Right hindlimb (tissue), 1 donor: ENCODE measurements at regions not wholly inside any gene's neighbourhood (a gene's known extent, or its start where the extent isn't known, plus 50 kb on each side); places are given as distances from the start of the nearest gene placed in this dataset.
"Not testable (repeated sequence)": the region's sequence is repeated elsewhere in the genome, so short reads cannot be mapped to it uniquely, and the experiment has no call there.

Source experiments
- DNase-seq: peaks from one replicate; pipeline ENCODE4 v3.0.0-alpha.2; 2018

- no peak for DNase-seq
These were observed 173.4 kb downstream of the NDUFS4 start for GRCh38 chr5:53733853-53734252.

GRCh38 chr5:53738105-53738504 is 177.7 kb downstream of the NDUFS4 start:
- no peak for DNase-seq

GRCh38 chr5:53739111-53739510 is 178.7 kb downstream of the NDUFS4 start:
- no peak for DNase-seq

- DNase-seq, result no peak
These were observed 189.2 kb downstream of the NDUFS4 start for GRCh38 chr5:53749621-53750020.

- not testable (repeated sequence) for DNase-seq
These were observed 191.8 kb downstream of the NDUFS4 start for GRCh38 chr5:53752282-53752681.

GRCh38 chr5:53766673-53767072 is 206.2 kb downstream of the NDUFS4 start:
- DNase-seq, result no peak

GRCh38 chr5:53777864-53778618 is 217.6 kb downstream of the NDUFS4 start:
- no peak for DNase-seq

- peak; percentile 42 for DNase-seq
These were observed 219.1 kb downstream of the NDUFS4 start for GRCh38 chr5:53779541-53779981.

GRCh38 chr5:53782620-53783019 is 222.2 kb downstream of the NDUFS4 start:
- no peak for DNase-seq

- DNase-seq, result no peak
These were observed 223.3 kb downstream of the NDUFS4 start for GRCh38 chr5:53783624-53784228.

- no peak for DNase-seq
These were observed 224.2 kb downstream of the NDUFS4 start for GRCh38 chr5:53784596-53784995.

GRCh38 chr5:53785924-53786323 is 225.5 kb downstream of the NDUFS4 start:
- no peak for DNase-seq

- DNase-seq, result no peak
These were observed 229.6 kb downstream of the NDUFS4 start for GRCh38 chr5:53790026-53790425.

GRCh38 chr5:53792338-53792737 is 231.9 kb downstream of the NDUFS4 start:
- DNase-seq, result no peak

GRCh38 chr5:53799644-53800043 is 239.2 kb downstream of the NDUFS4 start:
- not testable (repeated sequence) for DNase-seq

GRCh38 chr5:53808392-53808791 is 248.0 kb downstream of the NDUFS4 start:
- not testable (repeated sequence) for DNase-seq

- DNase-seq, result no peak
These were observed 254.4 kb downstream of the NDUFS4 start for GRCh38 chr5:53814819-53815218.

- no peak for DNase-seq
These were observed 255.0 kb downstream of the NDUFS4 start for GRCh38 chr5:53815471-53815870.

GRCh38 chr5:53817183-53817582 is 256.7 kb downstream of the NDUFS4 start:
- DNase-seq, result no peak

- DNase-seq, result no peak
These were observed 259.0 kb downstream of the NDUFS4 start for GRCh38 chr5:53819482-53819881.

GRCh38 chr5:53820119-53820801 is 259.8 kb downstream of the NDUFS4 start:
- DNase-seq, result no peak

GRCh38 chr5:53820802-53821171 is 260.3 kb downstream of the NDUFS4 start:
- DNase-seq, result no peak

- no peak for DNase-seq
These were observed 264.6 kb downstream of the NDUFS4 start for GRCh38 chr5:53825016-53825415.

GRCh38 chr5:53825926-53826325 is 265.5 kb downstream of the NDUFS4 start:
- DNase-seq, result no peak
